Stimulated activated CD4-positive, alpha-beta T cell treated with anti-CD3 and anti-CD28 coated beads, Interleukin-15, amount 100 ng/mL, for 24 hours (primary cell): ENCODE measurements at regions not wholly inside any gene's neighbourhood (a gene's known extent, or its start where the extent isn't known, plus 50 kb on each side); places are given as distances from the start of the nearest gene placed in this dataset.

ENCODE experiments used
- DNase-seq: peaks from one replicate; pipeline ENCODE4 v3.0.0-alpha.2; 2020

- no peak for DNase-seq
Measured at GRCh38 chr5:32990593-32991420, 279.7 kb downstream of the NPR3 start.

GRCh38 chr5:32991421-32991815, 280.3 kb downstream of the NPR3 start:
- DNase-seq, result no peak

GRCh38 chr5:32996336-32996735, 285.2 kb downstream of the NPR3 start:
- no peak for DNase-seq

GRCh38 chr5:33008751-33009418, 297.8 kb downstream of the NPR3 start:
- no peak for DNase-seq

- no peak for DNase-seq
Measured at GRCh38 chr5:33010846-33011245, 299.7 kb downstream of the NPR3 start.

GRCh38 chr5:33011801-33012200, 300.7 kb downstream of the NPR3 start:
- no peak for DNase-seq

- no peak for DNase-seq
Measured at GRCh38 chr5:33023649-33024048, 312.5 kb downstream of the NPR3 start.

GRCh38 chr5:33032271-33033070, 321.4 kb downstream of the NPR3 start:
- DNase-seq, result no peak

GRCh38 chr5:33033516-33033915, 322.4 kb downstream of the NPR3 start:
- no peak for DNase-seq

- no peak for DNase-seq
Measured at GRCh38 chr5:33034777-33035176, 323.7 kb downstream of the NPR3 start.

- DNase-seq, result no peak
Measured at GRCh38 chr5:33035851-33036527, 324.9 kb downstream of the NPR3 start.

- DNase-seq, result no peak
Measured at GRCh38 chr5:33037076-33037475, 326.0 kb downstream of the NPR3 start.

GRCh38 chr5:33041586-33041985, 330.5 kb downstream of the NPR3 start:
- no peak for DNase-seq

GRCh38 chr5:33043343-33043997, 332.3 kb downstream of the NPR3 start:
- DNase-seq, result no peak

- no peak for DNase-seq
Measured at GRCh38 chr5:33046091-33046490, 335.0 kb downstream of the NPR3 start.

- no peak for DNase-seq
Measured at GRCh38 chr5:33048315-33048714, 337.2 kb downstream of the NPR3 start.

- DNase-seq, result no peak
Measured at GRCh38 chr5:33049298-33049697, 338.2 kb downstream of the NPR3 start.

- no peak for DNase-seq
Measured at GRCh38 chr5:33049842-33050241, 338.7 kb downstream of the NPR3 start.

- no peak for DNase-seq
Measured at GRCh38 chr5:33059081-33059480, 348.0 kb downstream of the NPR3 start.

GRCh38 chr5:33065131-33065530, 354.0 kb downstream of the NPR3 start:
- no peak for DNase-seq

- no peak for DNase-seq
Measured at GRCh38 chr5:33067291-33067690, 356.2 kb downstream of the NPR3 start.

- no peak for DNase-seq
Measured at GRCh38 chr5:33068786-33069185, 357.7 kb downstream of the NPR3 start.

GRCh38 chr5:33072296-33072695, 361.2 kb downstream of the NPR3 start:
- DNase-seq, result no peak
